HG02852 (cell line): ENCODE measurements at regions not wholly inside any gene's neighbourhood (a gene's known extent, or its start where the extent isn't known, plus 50 kb on each side); places are given as distances from the start of the nearest gene placed in this dataset.

Experiments
- ATAC-seq: cut with Tn5 transposase; IDR thresholded peaks from one replicate; pipeline ENCODE4 v1.9.1; 2021; ENCODE audit warnings: mild to moderate bottlenecking, moderate library complexity; ENCODE audit not compliant: unreplicated experiment

GRCh38 chr6:2433711-2434110, 188.3 kb upstream of the GMDS start:
- ATAC-seq: no peak

GRCh38 chr6:2433266-2433665, 187.9 kb upstream of the GMDS start:
- ATAC-seq: no peak

GRCh38 chr6:2432292-2432691, 186.9 kb upstream of the GMDS start:
- ATAC-seq: no peak

- ATAC-seq: no peak
Observed at GRCh38 chr6:2430612-2431011, 185.2 kb upstream of the GMDS start.

GRCh38 chr6:2429460-2429859, 184.1 kb upstream of the GMDS start:
- ATAC-seq: no peak

- no peak for ATAC-seq
Observed at GRCh38 chr6:2429032-2429431, 183.6 kb upstream of the GMDS start.

- no peak for ATAC-seq
Observed at GRCh38 chr6:2426561-2427340, 181.3 kb upstream of the GMDS start.

- no peak for ATAC-seq
Observed at GRCh38 chr6:2416128-2416712, 170.8 kb upstream of the GMDS start.

GRCh38 chr6:2414885-2415547, 169.6 kb upstream of the GMDS start:
- ATAC-seq: no peak

- no peak for ATAC-seq
Observed at GRCh38 chr6:2412731-2413130, 167.3 kb upstream of the GMDS start.

- ATAC-seq: no peak
Observed at GRCh38 chr6:2410656-2411380, 165.4 kb upstream of the GMDS start.

GRCh38 chr6:2407525-2407924, 162.1 kb upstream of the GMDS start:
- ATAC-seq: no peak

GRCh38 chr6:2404211-2404929, 159.0 kb upstream of the GMDS start:
- ATAC-seq: no peak

- ATAC-seq: no peak
Observed at GRCh38 chr6:2403546-2403945, 158.1 kb upstream of the GMDS start.

- no peak for ATAC-seq
Observed at GRCh38 chr6:2396846-2397630, 151.6 kb upstream of the GMDS start.

GRCh38 chr6:2396042-2396657, 150.7 kb upstream of the GMDS start:
- ATAC-seq: no peak

GRCh38 chr6:2388554-2389324, 143.3 kb upstream of the GMDS start:
- ATAC-seq: no peak

GRCh38 chr6:2387445-2387844, 142.0 kb upstream of the GMDS start:
- ATAC-seq: no peak

GRCh38 chr6:2385471-2385983, 140.1 kb upstream of the GMDS start:
- no peak for ATAC-seq
